Medulla oblongata (tissue), 1 donor: ENCODE measurements at regions not wholly inside any gene's neighbourhood (a gene's known extent, or its start where the extent isn't known, plus 50 kb on each side); places are given as distances from the start of the nearest gene placed in this dataset.
A peak's percentile ranks its signal among the peaks of the same experiment; 100 is the strongest.

Experiments
- DNase-seq: peaks from one replicate; pipeline ENCODE4 v3.0.0-alpha.2; 2015; ENCODE audit errors: extremely low spot score

GRCh38 chr15:39145854-39146625 is 434.8 kb upstream of the THBS1 start:
- DNase-seq = no peak

GRCh38 chr15:39149636-39150150 is 431.2 kb upstream of the THBS1 start:
- DNase-seq = no peak

GRCh38 chr15:39151545-39151944 is 429.3 kb upstream of the THBS1 start:
- DNase-seq = no peak

GRCh38 chr15:39153058-39153714 is 427.7 kb upstream of the THBS1 start:
- DNase-seq = no peak

- DNase-seq = no peak
Measured at GRCh38 chr15:39153716-39154115, 427.2 kb upstream of the THBS1 start.

- DNase-seq = no peak
Measured at GRCh38 chr15:39154227-39154638, 426.6 kb upstream of the THBS1 start.

- DNase-seq = no peak
Measured at GRCh38 chr15:39154776-39155175, 426.1 kb upstream of the THBS1 start.

- DNase-seq = no peak
Measured at GRCh38 chr15:39156166-39156565, 424.7 kb upstream of the THBS1 start.

GRCh38 chr15:39156646-39157250 is 424.1 kb upstream of the THBS1 start:
- no peak for DNase-seq

- DNase-seq = no peak
Measured at GRCh38 chr15:39157882-39158281, 423.0 kb upstream of the THBS1 start.

- DNase-seq = no peak
Measured at GRCh38 chr15:39159833-39160232, 421.0 kb upstream of the THBS1 start.

GRCh38 chr15:39161096-39161495 is 419.8 kb upstream of the THBS1 start:
- no peak for DNase-seq

GRCh38 chr15:39165020-39165706 is 415.7 kb upstream of the THBS1 start:
- no peak for DNase-seq

GRCh38 chr15:39167164-39168058 is 413.5 kb upstream of the THBS1 start:
- no peak for DNase-seq

GRCh38 chr15:39171944-39172368 is 408.9 kb upstream of the THBS1 start:
- DNase-seq = peak; percentile 78

GRCh38 chr15:39172380-39173281 is 408.2 kb upstream of the THBS1 start:
- DNase-seq = peak; percentile 59

GRCh38 chr15:39173426-39173825 is 407.5 kb upstream of the THBS1 start:
- no peak for DNase-seq

GRCh38 chr15:39174332-39174731 is 406.5 kb upstream of the THBS1 start:
- DNase-seq = no peak

GRCh38 chr15:39176030-39176429 is 404.8 kb upstream of the THBS1 start:
- DNase-seq = no peak

- no peak for DNase-seq
Measured at GRCh38 chr15:39177561-39177960, 403.3 kb upstream of the THBS1 start.
